ENCODE measurements at regions not wholly inside any gene's neighbourhood (a gene's known extent, or its start where the extent isn't known, plus 50 kb on each side); places are given as distances from the start of the nearest gene placed in this dataset.

- no peaks in the 10 kb centered on the region for H3K79me2 ChIP-seq (ENCODE audit: insufficient read depth, low read length)
- TF ChIP-seq JUND (IDR thresholded peaks at IDR 0.05): no peak
- TF ChIP-seq SP1 (IDR thresholded peaks at IDR 0.05; ENCODE audit: low read depth): no peak
- TF ChIP-seq, protein P1, sequence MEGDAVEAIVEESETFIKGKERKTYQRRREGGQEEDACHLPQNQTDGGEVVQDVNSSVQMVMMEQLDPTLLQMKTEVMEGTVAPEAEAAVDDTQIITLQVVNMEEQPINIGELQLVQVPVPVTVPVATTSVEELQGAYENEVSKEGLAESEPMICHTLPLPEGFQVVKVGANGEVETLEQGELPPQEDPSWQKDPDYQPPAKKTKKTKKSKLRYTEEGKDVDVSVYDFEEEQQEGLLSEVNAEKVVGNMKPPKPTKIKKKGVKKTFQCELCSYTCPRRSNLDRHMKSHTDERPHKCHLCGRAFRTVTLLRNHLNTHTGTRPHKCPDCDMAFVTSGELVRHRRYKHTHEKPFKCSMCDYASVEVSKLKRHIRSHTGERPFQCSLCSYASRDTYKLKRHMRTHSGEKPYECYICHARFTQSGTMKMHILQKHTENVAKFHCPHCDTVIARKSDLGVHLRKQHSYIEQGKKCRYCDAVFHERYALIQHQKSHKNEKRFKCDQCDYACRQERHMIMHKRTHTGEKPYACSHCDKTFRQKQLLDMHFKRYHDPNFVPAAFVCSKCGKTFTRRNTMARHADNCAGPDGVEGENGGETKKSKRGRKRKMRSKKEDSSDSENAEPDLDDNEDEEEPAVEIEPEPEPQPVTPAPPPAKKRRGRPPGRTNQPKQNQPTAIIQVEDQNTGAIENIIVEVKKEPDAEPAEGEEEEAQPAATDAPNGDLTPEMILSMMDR (IDR thresholded peaks at IDR 0.05 in 2 of 3, conservative IDR thresholded peaks at IDR 0.05 in 1 of 3; ENCODE audit: borderline replicate concordance in 1 of 3, insufficient read depth in 1 of 3, low read depth in 2 of 3, low read length in 2 of 3): no peak
- intact Hi-C loops (cut with micrococcal nuclease): no loop called here
- no peak overlapping the region for H3K4me2 ChIP-seq (ENCODE audit: low read length)
- H4K20me1 ChIP-seq (ENCODE audit: insufficient read depth): no peaks in the 10 kb centered on the region
- no peak overlapping the region for H3K27ac ChIP-seq (ENCODE audit: low read depth, low read length)
- BruUV-seq (replicated peaks): no TSS peak
- H3K36me3 ChIP-seq (ENCODE audit: control insufficient read depth in 1 of 2, insufficient read depth in 2 of 2, low read length in 2 of 2): no peaks in the 10 kb centered on the region
- H3K4me3 ChIP-seq (replicated peaks in 1 of 2; ENCODE audit: low read depth in 1 of 2, low read length in 2 of 2): no peak overlapping the region
- no peaks in the 10 kb centered on the region for H3K9me3 ChIP-seq (ENCODE audit: control insufficient read depth in 1 of 2, insufficient read depth in 1 of 2, low read depth in 1 of 2, low read length in 2 of 2)
- H3K9me2 ChIP-seq (ENCODE audit: insufficient read depth): no peaks in the 10 kb centered on the region
- H3K9ac ChIP-seq (ENCODE audit: low read length): no peak overlapping the region
- DNase-seq (ENCODE audit: low read depth, low spot score) (no peak), ATAC-seq (no peak)
- no peaks in the 10 kb centered on the region for H3K4me1 ChIP-seq (ENCODE audit: control insufficient read depth in 1 of 2, insufficient read depth in 2 of 2, low read length in 2 of 2)
- no peak overlapping the region for H2AFZ ChIP-seq (ENCODE audit: low read depth, low read length, poor library complexity, severe bottlenecking)
- RAD21 ChIA-PET (ENCODE audit: low non-redundant PET in 1 of 2, low total read pairs in 2 of 2, uncharacterized antibody in 2 of 2, unreplicated experiment in 2 of 2): no interaction called here
- POLR2A ChIA-PET: no interaction called here
- CTCF ChIA-PET: no interaction called here
- no peaks in the 10 kb centered on the region for H3K27me3 ChIP-seq (ENCODE audit: insufficient read depth, low read length)
Measured at GRCh38 chr20:40768105-40768504, 79.1 kb upstream of the MAFB start.

DNA sequence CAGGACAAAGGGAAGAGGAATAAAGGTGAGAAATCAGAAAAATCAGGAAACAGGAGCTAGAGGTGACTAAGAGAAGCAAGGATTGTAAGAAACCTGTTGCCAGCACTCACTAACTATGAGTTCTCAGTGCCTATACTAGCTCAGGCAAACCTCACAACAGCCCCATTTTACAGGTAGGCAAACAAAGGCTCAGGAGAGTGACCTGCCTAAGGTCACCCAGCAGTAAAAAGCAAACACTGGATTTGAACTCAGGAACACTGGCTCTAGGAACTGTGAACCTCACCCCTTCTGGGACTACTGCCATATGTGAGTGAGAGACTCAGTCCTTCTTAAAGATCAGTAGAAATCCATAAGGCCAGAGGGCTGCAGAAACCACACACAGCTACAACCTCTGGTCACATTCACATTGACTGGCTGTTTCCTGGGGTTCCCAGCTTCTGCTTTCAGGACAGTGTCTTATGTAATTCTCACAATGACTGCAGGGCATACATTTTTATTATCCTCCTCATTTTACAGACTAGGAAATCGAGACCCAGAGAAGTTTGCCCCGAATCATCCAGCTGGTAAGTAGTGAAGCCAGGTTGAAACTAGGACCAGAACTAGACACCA, 80.7 kb upstream of the MAFB start:
- ATAC-seq (no peak), DNase-seq (ENCODE audit: low read depth, low spot score) (no peak)

More for the DNA sequence above, 80.7 kb upstream of the MAFB start:
- intact Hi-C loops (cut with micrococcal nuclease): no loop called here
- Histone ChIP-seq H3K9me3 (ENCODE audit: control insufficient read depth in 1 of 2, insufficient read depth in 1 of 2, low read depth in 1 of 2, low read length in 2 of 2) (no peaks in the 10 kb centered on the region), H3K79me2 (ENCODE audit: insufficient read depth, low read length) (no peaks in the 10 kb centered on the region), H3K36me3 (ENCODE audit: control insufficient read depth in 1 of 2, insufficient read depth in 2 of 2, low read length in 2 of 2) (no peaks in the 10 kb centered on the region), H3K4me1 (ENCODE audit: control insufficient read depth in 1 of 2, insufficient read depth in 2 of 2, low read length in 2 of 2) (no peaks in the 10 kb centered on the region), H3K9ac (ENCODE audit: low read length) (no peak overlapping the region), H3K27ac (ENCODE audit: low read depth, low read length) (no peak overlapping the region), H4K20me1 (ENCODE audit: insufficient read depth) (no peaks in the 10 kb centered on the region), H3K4me2 (ENCODE audit: low read length) (no peak overlapping the region), H3K4me3 (replicated peaks in 1 of 2; ENCODE audit: low read depth in 1 of 2, low read length in 2 of 2) (no peak overlapping the region), H3K9me2 (ENCODE audit: insufficient read depth) (no peaks in the 10 kb centered on the region), H3K27me3 (ENCODE audit: insufficient read depth, low read length) (no peaks in the 10 kb centered on the region), H2AFZ (ENCODE audit: low read depth, low read length, poor library complexity, severe bottlenecking) (no peak overlapping the region)
- CTCF ChIA-PET: no interaction called here
- POLR2A ChIA-PET: no interaction called here
- RAD21 ChIA-PET (ENCODE audit: low non-redundant PET in 1 of 2, low total read pairs in 2 of 2, uncharacterized antibody in 2 of 2, unreplicated experiment in 2 of 2): no interaction called here
- BruUV-seq (replicated peaks): no TSS peak
- TF ChIP-seq, protein P1 (IDR thresholded peaks at IDR 0.05 in 2 of 3, conservative IDR thresholded peaks at IDR 0.05 in 1 of 3; ENCODE audit: borderline replicate concordance in 1 of 3, insufficient read depth in 1 of 3, low read depth in 2 of 3, low read length in 2 of 3): no peak
- TF ChIP-seq SP1 (IDR thresholded peaks at IDR 0.05; ENCODE audit: low read depth) (no peak), ZFX (IDR thresholded peaks at IDR 0.05) (no peak), TCF7L2 (IDR thresholded peaks at IDR 0.05; ENCODE audit: borderline replicate concordance, extremely low read depth, insufficient read depth, insufficient read length) (no peak), POLR2A (IDR thresholded peaks at IDR 0.05; ENCODE audit: borderline replicate concordance, extremely low read depth, insufficient read depth, insufficient read length) (no peak), ZNF274 (IDR thresholded peaks at IDR 0.05; ENCODE audit: low read depth, low read length) (no peak), CBX3 (IDR thresholded peaks at IDR 0.05; ENCODE audit: low read depth) (no peak), SIN3A (IDR thresholded peaks at IDR 0.05; ENCODE audit: low read depth) (no peak)
- TF ChIP-seq, protein P2, sequence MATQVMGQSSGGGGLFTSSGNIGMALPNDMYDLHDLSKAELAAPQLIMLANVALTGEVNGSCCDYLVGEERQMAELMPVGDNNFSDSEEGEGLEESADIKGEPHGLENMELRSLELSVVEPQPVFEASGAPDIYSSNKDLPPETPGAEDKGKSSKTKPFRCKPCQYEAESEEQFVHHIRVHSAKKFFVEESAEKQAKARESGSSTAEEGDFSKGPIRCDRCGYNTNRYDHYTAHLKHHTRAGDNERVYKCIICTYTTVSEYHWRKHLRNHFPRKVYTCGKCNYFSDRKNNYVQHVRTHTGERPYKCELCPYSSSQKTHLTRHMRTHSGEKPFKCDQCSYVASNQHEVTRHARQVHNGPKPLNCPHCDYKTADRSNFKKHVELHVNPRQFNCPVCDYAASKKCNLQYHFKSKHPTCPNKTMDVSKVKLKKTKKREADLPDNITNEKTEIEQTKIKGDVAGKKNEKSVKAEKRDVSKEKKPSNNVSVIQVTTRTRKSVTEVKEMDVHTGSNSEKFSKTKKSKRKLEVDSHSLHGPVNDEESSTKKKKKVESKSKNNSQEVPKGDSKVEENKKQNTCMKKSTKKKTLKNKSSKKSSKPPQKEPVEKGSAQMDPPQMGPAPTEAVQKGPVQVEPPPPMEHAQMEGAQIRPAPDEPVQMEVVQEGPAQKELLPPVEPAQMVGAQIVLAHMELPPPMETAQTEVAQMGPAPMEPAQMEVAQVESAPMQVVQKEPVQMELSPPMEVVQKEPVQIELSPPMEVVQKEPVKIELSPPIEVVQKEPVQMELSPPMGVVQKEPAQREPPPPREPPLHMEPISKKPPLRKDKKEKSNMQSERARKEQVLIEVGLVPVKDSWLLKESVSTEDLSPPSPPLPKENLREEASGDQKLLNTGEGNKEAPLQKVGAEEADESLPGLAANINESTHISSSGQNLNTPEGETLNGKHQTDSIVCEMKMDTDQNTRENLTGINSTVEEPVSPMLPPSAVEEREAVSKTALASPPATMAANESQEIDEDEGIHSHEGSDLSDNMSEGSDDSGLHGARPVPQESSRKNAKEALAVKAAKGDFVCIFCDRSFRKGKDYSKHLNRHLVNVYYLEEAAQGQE (IDR thresholded peaks at IDR 0.05; ENCODE audit: low read depth): no peak
